HG02763 (cell line): ENCODE measurements at regions not wholly inside any gene's neighbourhood (a gene's known extent, or its start where the extent isn't known, plus 50 kb on each side); places are given as distances from the start of the nearest gene placed in this dataset.

Source experiments
- ATAC-seq: cut with Tn5 transposase; IDR thresholded peaks from one replicate; pipeline ENCODE4 v1.9.1; 2021; ENCODE audit warnings: mild to moderate bottlenecking, moderate library complexity; ENCODE audit not compliant: unreplicated experiment

DNA sequence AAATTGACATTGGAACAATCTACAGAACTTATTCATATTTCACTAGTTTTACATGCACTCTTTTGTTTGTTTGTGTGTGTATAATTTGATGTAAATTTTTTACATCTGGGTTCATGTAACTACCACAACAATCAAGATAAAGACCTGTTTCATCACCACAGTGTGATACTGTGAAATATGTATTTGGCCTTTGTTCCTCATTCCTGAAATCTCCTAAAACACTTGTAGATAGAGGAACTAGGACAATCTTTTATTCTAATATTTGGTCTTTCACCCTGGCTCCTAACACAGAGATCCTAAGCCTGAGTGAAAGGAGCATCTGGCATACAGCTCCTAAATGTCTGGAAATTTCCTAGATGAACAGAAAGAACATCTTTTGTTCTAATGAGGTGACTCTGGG is 155.0 kb upstream of the GPR149 start:
- no peak for ATAC-seq

DNA sequence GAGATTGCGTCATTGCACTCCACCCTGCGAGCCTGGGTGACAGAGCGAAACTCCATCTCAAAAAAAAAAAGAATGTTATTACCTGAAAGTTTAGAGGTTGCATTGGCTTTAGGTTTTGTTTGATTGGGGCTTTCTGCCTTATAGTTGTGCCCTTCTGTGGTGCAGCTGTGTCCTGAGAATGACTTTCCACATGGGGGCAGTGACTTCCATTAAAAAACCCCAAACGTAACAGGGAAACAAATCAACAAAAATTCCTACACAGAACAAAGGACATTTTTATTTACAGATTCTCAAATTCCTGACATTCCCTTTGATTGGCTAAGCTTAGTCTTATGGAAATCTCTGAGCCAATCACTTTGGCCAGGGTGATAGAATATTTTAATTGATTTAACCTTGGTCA is 154.1 kb upstream of the GPR149 start:
- no peak for ATAC-seq

DNA sequence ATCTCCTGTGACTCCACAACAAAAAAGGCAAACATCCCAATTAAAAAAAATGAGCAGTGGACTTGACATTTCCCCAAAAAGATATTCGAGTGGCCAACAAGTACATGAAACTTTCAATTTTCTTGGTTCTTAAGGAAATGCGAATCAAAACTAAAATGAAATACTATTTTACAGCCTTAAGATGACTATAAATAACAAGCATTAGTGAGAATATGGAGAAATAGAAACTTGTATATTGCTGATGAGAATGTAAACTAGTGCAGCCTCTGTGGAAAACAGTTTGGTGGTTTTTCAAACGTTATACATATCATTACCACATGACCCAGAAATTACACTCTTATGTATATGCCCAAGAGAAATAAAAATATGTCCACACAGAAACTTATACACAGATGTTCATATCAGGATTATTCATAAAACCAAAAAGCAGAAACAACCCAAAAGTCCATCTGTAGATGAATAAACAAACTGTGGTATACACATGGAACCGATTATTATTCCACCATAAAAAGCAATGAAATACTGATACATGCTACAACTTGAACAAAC is 153.2 kb upstream of the GPR149 start:
- ATAC-seq: no peak

DNA sequence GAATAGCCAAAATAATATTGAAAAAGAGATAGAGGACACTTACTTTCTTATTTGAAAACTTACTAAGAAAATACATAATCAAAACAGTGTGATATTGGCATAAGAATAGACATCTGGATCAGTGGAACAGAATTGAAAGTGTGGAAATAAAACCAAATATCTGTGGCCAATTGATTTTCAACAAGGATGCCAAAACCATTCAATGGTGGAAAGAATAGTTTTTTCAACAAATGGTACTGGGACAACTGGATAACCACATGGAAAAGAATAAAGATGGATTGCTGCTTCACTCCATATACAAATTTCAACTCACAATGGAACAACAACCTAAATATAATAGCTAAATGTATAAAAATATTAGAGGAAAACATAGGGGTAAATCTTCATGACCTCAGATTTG is 152.5 kb upstream of the GPR149 start:
- no peak for ATAC-seq

DNA sequence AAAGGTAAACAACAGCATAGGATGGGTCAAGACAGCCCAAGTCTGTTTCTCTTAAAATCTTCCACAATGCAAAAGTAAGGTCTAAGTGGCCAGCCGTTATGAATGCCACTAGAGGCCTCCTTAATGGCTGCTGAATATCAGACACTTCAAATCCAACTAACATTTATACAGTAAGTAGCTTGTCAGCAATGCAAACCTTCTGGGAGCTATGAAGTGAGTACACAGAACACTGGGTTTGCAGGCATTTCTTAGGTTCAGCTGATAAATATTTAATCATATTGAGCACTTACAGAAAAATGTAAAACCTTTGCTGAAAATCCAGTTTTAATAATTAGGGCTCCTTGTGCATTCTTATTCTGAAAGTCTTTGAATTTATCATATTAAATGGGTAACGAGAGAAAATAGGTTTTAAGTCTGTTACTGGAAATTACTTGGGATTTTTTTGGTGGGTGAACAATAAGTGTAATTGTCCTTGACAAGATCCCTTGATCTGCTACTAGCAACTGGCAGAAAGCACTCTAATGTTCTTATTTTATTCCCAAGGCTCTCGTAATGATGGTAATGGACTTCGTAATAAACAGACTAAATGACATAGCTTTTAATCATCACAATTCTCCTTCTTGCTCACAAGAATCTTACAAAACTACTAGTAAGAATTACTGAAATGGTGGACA is 141.7 kb upstream of the GPR149 start:
- ATAC-seq: no peak

DNA sequence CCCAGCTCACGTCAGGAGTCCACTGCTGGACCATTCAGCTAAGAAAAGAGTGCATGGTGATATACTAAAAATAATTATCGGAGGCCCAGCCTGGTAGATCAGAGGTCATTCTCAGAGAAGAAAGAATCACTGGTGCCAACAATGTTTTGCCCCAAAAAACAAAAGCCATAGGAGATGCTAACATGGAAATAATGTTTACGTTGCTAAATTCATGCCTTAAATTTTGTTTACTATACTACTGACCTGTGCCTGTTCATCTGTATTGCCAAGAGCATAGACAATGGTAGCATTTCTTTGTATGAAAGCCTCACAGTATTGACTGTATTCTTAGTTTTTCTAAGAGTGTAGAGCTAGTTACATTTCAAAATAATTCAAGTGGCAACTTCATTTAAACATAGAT is 138.1 kb upstream of the GPR149 start:
- ATAC-seq: no peak

DNA sequence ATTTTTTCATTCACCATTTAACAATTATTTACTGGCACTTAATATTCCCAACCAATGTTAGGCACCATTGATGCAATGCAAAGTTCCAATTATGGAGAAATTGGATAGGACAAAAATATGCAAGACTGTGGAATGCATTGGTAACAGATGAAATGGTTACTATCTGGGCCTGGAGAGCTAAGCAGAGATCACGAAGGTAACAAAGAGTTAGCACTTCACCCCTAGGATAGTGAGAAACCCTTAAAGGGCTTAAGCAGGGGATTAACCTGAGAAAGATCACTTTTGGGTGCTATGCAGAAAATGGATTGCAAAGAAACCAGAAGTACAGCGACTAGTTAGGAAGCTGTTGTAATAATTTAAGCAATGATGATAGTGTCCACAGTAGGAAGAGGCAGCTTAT is 129.6 kb upstream of the GPR149 start:
- ATAC-seq: no peak

DNA sequence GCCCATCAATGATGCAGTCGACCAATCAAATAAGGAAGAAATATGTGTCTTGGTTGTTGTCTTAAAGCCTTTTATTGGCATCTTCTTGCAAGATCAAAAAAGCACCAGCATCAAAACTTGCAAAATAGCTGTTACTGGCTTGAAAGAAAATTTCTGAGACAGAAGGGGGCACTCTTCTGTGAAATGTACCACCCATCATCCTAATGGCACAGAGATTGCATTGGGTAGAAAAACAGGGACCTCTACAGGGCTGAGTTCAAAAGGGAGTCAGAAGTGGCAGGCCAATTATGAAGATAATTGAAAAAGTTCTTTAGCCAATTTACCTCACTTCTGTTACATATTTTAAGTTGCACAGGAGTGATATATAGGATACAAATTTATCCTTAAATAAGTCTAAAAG is 122.3 kb upstream of the GPR149 start:
- ATAC-seq: no peak

DNA sequence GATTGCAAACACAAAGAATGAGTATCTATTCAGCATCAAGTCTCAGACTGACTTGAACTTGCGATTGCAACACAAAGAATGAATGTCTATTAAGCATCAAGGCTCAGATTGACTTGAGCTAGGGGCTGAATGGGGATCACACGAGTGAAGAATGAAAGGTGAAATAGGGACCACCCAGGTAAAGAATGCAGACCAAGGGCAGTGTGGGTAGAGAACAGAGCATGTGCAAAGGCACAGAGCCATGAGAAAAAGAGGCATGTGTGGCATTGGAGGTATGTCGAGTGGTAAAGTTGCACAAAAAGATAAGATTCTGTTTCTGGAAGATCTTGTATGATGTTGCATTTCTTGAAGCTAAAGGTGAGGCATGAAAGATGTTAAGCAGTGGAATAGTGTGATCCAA is 119.4 kb upstream of the GPR149 start:
- no peak for ATAC-seq

DNA sequence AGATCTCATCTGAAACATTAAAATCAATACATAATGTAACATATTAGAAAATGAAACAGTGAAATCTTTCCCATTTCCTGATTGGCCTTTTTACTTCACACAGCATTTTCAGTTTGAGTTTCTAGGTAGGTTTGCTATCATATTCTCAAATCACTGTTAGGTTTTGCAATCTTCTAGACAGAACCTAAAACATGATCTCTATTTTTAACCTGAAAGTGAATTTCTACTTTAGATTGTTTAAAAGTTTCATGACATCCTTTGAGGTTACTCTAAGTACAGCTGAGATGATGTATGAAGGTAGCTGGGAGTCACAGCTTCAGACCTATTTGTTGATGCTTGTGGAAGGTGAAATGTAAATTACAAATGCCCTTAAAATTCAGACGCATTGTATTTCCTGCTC is 118.4 kb upstream of the GPR149 start:
- no peak for ATAC-seq

DNA sequence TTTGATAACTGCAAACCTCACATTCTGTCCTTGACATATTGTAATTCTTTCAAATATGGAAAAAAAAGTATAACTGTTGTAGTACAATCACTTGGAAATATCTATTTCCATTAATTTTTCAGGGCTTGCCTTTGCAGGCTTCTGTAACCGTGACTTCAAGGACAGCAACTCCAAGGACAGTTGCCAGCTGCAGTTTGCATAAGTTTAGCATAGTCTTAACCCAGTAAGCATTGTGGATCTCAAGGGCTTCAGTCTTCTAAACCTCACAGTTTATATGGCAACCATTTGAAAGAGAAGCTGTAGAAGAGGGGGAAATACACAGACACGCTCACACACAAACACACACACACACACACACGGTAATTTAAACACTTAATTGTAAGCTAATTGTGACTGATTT is 112.8 kb upstream of the GPR149 start:
- no peak for ATAC-seq

DNA sequence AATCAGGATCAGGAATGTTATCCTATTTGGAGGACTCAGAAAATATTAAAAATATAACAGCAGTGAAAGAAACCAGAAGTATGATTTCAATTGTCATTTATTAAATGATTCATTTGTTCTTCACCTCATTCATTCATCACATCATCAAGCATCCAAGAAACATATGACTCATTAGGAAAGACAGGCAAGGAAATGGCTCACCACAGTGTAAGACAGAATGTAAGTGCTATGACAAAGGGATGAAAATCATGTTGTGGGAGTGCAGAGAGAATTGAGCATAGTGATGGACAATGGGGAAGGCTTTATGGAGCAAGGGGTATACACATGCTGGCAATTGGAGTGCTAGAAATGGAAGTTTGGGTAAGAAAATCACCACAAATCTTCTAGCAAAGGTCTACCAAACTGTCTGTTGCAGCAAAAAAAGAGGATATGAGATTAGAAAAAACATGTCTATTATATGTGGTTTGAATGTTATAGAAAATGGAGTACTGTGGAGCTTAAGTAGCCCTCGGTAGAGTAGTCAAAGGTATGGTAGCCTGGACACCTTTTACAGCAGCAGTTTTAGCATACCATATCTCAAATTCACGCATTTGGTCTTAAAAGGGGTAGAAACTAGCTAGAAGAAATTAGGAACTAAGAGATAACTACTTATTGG is 111.1 kb upstream of the GPR149 start:
- no peak for ATAC-seq

DNA sequence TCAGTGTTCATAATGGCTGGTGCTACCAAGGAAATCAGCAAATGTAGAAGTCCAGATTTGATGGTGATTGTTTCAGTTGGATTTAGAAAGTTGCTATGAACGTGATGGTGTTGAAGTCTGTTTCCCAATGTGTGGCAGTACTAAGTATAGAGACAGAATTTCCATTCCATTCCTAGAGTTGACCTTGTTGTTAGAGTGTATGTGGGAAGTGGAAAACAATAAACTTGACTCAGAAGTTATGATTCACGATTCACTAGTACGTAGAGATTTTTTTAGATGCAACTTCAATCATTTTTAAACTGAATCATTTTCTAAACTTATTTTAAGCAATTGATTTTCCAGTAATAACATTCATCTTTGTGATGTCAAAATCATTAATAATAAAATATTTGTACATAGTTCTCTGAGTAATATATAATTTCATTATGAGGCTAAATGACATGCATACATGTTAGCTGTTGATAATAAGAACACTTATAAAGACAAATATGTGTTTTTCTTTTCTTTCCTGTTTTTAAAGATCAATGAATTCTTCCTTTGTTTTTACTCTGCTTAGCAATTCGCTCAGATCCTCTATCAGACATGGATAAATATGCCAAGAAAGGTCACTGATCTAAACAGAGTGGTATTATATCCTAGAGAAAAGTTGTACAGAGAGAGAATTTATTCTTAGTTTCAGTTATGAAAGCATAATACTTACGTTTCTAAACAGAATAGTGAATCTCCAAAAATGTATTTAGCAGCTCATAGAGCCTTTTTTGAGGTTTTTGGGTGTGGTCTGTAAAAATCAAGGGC is 108.8 kb upstream of the GPR149 start:
- ATAC-seq: no peak

DNA sequence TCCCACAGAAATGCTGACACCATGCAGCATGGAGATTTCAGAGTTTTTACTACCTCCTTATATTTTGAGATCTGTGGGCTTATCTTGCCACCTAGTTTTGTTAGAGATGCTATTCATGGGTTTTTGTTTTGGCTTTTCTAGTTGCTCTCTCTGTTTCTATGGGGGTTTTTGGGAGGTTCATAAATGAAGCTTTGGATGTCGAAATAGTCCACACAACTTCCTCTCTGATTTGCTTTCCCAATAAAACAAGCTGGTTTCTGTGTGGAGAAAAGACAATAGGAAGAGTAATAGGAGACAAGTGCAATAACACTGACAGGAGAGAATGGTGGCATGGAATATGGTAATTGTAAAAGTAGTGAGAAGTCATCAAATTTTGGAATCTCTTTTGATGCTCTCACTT is 106.8 kb upstream of the GPR149 start:
- ATAC-seq: no peak

DNA sequence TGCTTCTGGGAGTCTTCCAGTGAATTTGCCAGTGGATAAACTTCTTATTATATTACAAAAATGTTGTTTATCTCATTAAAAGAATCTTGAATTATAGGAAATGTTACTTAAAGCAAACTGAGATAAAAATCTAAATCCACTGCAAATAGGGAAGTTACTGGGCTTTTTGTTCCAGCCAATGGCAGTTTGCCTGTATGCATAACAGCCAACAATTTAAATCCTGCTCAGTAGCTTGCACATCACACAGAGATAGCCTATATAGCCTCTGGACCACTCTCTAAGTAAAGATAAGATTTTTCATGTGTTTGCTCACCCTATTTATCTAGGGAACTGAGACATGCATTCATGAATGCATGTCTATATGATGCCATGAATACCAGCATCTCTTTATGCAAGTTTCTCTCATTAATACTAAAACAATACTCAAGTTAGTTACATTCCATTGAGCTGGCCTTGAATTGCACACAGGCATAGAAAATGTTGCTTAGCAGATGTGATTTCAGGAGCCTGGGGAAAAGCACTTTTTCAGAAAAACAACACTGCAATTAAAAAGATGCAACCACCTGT is 92.1 kb upstream of the GPR149 start:
- no peak for ATAC-seq

DNA sequence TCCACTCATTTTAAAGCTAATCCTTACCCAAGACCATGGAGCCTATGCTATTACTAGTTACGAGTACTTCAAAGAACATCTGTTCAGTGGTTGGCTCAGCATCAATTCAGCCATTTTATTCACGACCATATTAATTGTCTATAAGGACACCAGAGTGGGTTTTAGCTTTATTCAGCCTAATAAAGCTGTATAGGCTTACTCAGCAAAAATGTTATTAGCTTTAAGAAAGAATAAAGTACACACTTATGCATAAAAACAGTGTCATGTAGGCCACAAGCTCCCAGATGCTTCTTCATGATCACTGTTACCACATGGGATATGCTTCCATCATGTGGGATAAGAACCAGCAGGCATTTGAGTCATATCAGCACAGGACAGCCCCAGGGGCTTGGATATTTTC is 87.4 kb upstream of the GPR149 start:
- no peak for ATAC-seq

DNA sequence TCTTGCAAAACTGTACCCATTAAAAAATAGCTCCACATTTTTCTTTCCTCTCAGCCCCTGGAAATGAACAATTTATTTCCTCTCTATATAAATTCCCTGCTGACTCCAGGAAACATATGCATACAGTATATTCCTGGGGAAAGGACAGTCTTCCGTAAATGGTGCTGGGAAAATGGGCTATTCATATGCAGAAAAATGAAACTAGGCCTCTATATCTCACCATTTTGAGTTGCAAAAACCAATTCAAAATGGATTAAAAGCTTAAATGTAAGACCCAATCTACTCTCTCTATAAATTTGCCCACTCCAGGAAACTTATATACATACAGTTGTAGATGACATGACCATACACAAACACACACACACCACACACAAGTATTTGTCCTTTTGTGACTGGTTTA is 85.9 kb upstream of the GPR149 start:
- no peak for ATAC-seq

DNA sequence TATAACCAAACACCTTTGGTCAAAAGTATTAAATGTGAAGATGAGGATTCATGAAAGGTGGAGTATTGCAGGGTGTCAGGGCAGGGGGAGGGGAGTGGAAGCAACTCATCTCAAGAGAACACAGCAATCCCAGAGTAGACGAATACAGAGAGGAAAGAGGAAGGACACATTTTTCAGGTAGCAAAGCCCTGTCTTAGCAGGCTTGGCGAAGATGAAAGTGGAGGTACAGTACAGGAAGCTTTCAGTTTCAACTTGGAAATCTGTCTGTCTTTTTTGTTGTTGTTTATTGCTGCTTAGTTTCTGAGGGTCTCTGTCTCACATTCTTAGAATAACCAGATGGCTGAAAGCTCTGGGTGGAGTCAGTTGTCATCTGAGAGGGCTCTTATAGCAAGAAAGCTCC is 80.8 kb upstream of the GPR149 start:
- ATAC-seq: no peak

DNA sequence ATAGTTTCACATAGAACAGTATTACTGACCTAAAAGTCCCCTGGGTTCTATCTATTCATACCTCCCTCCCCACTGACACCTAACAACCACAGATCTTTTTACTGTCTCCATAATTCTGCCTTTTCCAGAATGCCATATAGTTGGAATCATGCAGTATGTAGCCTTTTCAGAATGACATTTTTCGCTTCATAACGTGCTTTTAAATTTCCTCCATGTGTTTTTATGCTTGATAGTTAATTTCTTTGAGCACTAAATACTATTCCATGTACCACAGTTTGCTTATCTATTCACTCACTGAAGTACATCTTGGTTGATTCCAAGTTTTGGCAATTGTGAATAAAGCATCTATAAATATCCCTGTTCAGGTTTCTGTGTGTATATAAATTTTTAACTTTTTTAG is 77.7 kb upstream of the GPR149 start:
- no peak for ATAC-seq

DNA sequence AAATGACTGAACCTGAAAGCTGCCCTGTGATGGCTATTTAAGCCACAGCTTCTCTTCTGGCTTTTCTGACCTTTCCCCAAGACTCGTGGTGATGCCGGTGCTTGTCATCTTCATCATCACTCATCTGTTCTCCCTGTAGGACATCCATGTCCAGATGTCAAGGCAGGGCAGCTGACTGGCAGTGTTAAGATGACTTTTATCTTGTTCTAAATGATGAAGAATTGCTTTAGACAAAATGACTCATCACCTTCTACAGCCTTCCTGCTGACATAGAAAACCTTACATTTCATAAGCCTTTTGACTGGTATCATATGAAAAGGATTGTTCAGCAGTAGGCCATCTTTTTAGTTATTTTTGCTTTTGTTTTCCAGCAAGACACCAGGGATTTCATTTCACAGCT is 67.0 kb upstream of the GPR149 start:
- no peak for ATAC-seq

DNA sequence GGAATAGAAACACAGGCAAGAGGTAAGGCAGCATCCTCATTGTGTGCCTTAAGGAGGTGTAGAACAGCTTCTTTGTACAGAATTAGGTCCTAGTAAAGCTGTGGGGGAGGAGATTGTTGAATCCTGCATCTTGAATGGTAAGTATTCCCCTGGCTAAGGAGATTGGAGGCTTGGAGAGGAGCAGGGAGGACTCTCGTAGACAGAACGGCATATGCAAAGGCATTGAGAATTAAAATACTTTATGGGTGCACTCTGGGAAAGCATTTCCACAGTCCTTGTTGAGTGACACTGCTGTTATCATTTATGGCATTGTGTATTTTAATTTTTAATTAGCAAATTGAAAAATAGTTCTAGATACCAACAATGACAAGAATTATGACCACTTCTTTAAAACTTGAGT is 66.5 kb upstream of the GPR149 start:
- ATAC-seq: no peak

DNA sequence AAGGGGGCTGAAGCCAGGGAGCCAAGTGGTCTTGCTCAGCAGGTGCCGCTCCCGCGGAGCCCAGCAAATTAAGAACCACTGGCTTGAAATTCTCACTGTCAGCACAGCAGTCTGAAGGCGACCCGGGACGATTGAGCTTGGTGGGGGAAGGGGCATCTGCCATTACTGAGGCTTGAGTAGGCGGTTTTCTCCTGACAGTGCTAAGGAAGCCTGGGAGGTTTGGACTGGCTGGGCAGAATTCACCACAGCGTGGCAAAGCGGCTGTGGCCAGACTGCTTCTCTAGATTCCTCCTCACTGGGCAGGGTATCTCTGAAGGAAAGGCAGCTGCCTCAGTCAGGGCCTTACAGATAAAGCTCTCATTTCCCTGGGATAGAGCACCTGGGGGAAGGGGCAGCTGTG is 57.0 kb upstream of the GPR149 start:
- ATAC-seq: no peak
